Fibroblast of upper back skin (primary cell): ENCODE measurements at regions not wholly inside any gene's neighbourhood (a gene's known extent, or its start where the extent isn't known, plus 50 kb on each side); places are given as distances from the start of the nearest gene placed in this dataset.

Experiments
- DNase-seq: peaks from one replicate; pipeline ENCODE4 v3.0.0-alpha.2; 2013

- peak; percentile 14 for DNase-seq
Measured at GRCh38 chr2:174667250-174667860, 69.8 kb upstream of the WIPF1 start.

GRCh38 chr2:174666845-174667244 is 69.2 kb upstream of the WIPF1 start:
- DNase-seq: no peak

DNA sequence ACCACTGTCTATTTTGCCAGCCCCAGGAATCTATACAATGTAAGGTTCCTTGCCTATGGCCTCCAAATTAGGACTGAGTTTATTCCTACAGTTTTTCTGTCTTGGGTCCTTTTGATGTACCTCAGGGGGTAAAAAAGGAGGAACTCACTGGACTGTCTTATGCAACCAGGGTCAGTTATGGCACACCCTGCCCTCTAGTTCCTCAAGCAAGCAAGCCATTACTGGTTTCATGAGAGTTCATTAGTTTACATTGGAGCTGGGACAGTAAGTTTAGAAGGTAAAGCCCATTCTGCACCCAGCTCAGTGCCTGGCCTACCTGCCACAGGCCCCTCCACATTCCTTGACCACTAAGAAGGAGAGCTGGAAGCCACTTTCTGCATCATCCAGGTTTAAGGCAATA is 68.7 kb upstream of the WIPF1 start:
- DNase-seq: no peak

DNA sequence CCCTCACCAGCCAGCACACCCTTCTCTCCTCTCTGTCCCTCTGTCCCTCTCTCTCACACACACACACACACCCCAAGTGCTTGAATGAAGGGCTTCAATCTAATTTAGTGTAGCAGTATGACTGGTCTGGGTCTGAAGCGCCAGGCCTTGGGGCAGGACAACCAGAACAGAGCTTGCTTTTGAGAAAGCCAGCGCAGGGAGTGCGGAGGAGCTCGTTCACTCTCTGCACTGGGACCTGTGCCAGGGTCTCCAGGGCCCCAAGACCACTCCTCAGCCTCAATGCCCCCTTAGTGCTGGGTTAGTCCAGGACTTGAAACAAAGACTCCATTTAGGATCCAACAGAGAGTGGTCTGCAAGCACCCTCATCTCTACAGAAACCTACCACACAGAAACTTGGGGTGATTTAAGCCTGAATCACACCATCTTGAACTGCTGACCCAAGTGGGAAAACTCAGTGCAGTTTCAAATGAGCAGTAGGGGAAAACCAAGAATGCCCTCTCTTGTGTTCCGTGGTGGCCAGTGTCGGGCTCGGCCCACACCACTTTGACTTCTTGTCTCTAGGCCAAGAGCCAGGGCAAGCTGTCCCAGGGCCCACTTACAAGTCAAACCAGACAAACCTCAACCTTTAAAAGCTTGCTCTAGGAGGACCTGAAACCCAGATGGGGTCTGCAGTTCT is 66.6 kb upstream of the WIPF1 start:
- DNase-seq: no peak

DNA sequence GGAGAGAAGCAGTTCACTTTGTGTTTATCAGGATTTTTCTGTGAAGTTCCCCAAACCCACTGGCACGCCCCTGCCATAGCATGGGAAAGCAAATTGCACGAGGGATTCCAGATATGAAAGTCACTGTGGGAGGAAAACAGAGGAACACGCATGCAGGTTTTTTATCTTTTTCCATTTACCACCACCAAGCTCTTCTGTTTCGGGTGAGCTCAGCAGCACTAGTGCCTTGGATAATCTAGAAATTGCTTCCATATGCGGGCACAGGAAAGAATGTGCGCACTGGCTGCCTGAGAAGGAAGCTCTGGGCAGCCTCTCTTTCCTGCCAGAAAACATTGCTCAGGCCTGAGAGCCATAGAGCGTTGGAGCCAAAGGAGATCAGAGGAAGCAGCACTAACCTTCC is 65.9 kb upstream of the WIPF1 start:
- DNase-seq: peak; percentile 92

DNA sequence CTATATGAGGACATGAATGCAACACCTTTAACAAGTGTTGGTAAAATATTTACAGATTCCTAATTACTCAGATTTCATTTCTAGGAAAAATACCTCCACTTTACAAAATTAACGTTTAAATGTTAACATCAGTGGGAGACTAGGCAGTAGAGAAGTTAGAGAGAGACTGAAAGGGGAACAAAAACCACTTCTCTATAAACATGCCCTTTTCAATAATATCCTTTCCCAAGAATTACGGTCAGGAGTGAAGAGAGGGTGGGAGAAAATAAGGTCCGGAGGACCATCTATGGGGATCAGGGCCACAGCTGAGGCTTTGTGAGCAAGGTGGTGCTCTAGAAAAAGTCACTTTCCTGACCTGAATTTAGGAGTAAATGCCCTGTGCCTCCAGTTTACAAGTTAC is 65.3 kb upstream of the WIPF1 start:
- DNase-seq: no peak

DNA sequence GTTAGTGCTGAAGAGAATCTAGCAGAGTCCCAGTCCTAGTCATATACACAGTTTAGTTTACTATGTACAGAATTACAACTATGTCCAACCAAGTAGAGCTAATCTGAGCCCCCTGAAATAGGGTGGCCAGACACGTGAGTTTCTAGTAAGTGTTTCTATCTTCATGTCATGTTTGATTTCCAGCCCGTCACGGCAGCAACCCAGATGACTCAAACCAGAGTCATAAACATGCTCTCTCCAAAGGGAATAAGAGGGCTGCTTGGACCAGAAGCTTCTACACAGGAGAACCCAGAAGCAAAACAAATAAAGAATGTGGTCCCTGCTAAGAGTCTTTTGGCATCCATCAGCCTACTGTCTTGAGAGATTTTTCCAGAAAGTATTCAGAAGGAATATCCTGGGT is 64.9 kb upstream of the WIPF1 start:
- DNase-seq: peak; percentile 85

- DNase-seq: no peak
Measured at GRCh38 chr2:174660984-174661675, 63.5 kb upstream of the WIPF1 start.

GRCh38 chr2:174659069-174659900 is 61.7 kb upstream of the WIPF1 start:
- DNase-seq: no peak

DNA sequence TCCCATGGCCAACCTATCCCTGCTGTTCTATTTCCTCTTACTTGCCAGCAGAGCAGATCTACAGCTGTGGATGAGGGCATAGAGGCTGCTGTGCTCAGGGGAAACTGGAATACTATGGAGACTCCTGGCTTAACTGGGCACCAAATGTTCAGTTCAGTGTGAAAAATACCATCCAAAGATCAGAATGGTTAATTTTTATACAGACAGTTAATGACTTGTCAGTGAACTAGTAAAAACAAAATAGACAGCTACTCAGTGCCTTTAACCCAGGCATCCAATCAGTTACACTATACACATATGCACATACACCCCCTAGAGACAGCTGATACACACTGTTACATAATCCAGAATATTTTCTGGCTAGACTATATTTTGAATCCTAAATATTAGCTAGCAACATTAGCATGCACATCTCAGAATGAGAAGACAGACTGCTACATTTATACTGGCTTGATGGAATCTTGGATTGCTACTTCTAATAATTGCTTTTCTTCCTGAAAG is 59.1 kb upstream of the WIPF1 start:
- no peak for DNase-seq

DNA sequence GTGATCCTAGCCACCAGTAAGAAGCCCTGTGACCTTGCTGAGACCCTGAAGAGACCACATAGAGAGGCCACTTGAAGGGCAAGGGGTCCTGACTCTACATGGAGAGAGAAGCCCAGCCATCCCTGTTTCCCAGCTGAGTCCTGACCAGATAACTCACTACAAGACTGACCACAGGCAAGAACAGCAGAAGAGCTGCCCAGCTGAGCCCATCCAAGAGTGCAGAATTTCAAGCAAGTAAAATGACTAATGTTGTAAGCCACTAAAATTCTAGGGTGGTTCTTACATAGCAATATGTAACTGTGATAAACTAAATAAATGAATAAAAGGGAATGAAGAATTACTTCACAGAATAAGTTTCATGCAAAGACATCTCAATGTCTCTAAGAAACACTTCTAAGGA is 58.4 kb upstream of the WIPF1 start:
- no peak for DNase-seq

- peak; percentile 52 for DNase-seq
Measured at GRCh38 chr2:174654419-174654941, 56.9 kb upstream of the WIPF1 start.

GRCh38 chr2:174648896-174649295 is 51.3 kb upstream of the WIPF1 start:
- DNase-seq: no peak
